ENCODE measurements at regions not wholly inside any gene's neighbourhood (a gene's known extent, or its start where the extent isn't known, plus 50 kb on each side); places are given as distances from the start of the nearest gene placed in this dataset.

GRCh38 chr10:131021246-131021895, 290.1 kb downstream of the TCERG1L start:
- H3K9me3 ChIP-seq = no peaks in the 10 kb centered on the region
- H3K4me1 ChIP-seq = no peaks in the 10 kb centered on the region
- DNase-seq (ENCODE audit: low spot score in 2 of 2) = no peak
- no peaks in the 10 kb centered on the region for H3K36me3 ChIP-seq
- 81 to 82% methylated on average over 16 of the region's 16 CpGs for WGBS, 2 donors
- no peak overlapping the region for H3K27ac ChIP-seq
- H3K4me3 ChIP-seq = no peak overlapping the region
- TF ChIP-seq CTCF (IDR thresholded peaks at IDR 0.05) = no peak
- no peak for TF ChIP-seq EP300 (IDR thresholded peaks at IDR 0.05)
- no peak for TF ChIP-seq POLR2A (IDR thresholded peaks at IDR 0.05)
- H3K27me3 ChIP-seq = no peaks in the 10 kb centered on the region

GRCh38 chr10:131021969-131022368, 289.6 kb downstream of the TCERG1L start:
- no peak for DNase-seq (ENCODE audit: low spot score in 2 of 2)
- Histone ChIP-seq H3K36me3 (no peaks in the 10 kb centered on the region), H3K4me3 (no peak overlapping the region), H3K4me1 (no peaks in the 10 kb centered on the region), H3K27me3 (no peaks in the 10 kb centered on the region), H3K27ac (no peak overlapping the region), H3K9me3 (no peaks in the 10 kb centered on the region)
- 57 to 75% methylated on average over 4 of the region's 4 CpGs for WGBS, 2 donors
- no peak for TF ChIP-seq POLR2A (IDR thresholded peaks at IDR 0.05)

GRCh38 chr10:131022369-131022768, 289.2 kb downstream of the TCERG1L start:
- Histone ChIP-seq H3K4me3 (no peak overlapping the region), H3K36me3 (no peaks in the 10 kb centered on the region), H3K27ac (no peak overlapping the region), H3K27me3 (no peaks in the 10 kb centered on the region), H3K4me1 (no peaks in the 10 kb centered on the region), H3K9me3 (no peaks in the 10 kb centered on the region)
- DNase-seq (ENCODE audit: low spot score in 2 of 2) = no peak
- no peak for TF ChIP-seq EP300 (IDR thresholded peaks at IDR 0.05)
- TF ChIP-seq CTCF (IDR thresholded peaks at IDR 0.05) = no peak
- 83 to 88% methylated on average over 5 to 10 of the region's 10 CpGs for WGBS, 2 donors

DNA sequence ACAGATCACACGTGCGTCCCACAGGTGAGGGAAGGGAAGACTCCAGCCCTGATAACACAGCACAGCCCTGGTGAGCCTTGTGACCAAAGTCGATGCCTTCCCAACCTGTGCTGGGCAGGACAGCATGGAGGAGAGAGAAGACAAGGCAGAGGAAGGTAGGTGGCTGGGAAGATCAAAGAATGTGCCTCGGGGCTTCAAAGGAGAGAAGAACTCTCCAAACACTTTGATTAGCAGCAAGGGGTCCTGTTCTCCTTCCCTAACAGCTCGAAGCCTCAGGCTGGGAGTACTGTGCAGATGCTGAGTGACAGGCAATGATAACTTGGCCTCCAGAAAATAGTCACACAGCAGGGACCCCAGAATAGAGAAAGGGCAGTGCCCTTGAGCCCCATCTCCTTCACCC, 288.5 kb downstream of the TCERG1L start:
- 53 to 63% methylated on average over 5 of the region's 5 CpGs for WGBS, 2 donors
- Histone ChIP-seq H3K4me3 (no peak overlapping the region), H3K4me1 (no peaks in the 10 kb centered on the region), H3K27me3 (no peaks in the 10 kb centered on the region), H3K27ac (no peak overlapping the region), H3K9me3 (no peaks in the 10 kb centered on the region), H3K36me3 (no peaks in the 10 kb centered on the region)
- TF ChIP-seq POLR2A (IDR thresholded peaks at IDR 0.05) (no peak), CTCF (IDR thresholded peaks at IDR 0.05) (no peak), EP300 (IDR thresholded peaks at IDR 0.05) (no peak)
- DNase-seq (ENCODE audit: low spot score in 2 of 2) = no peak

GRCh38 chr10:131024259-131025131, 287.0 kb downstream of the TCERG1L start:
- H3K4me1 ChIP-seq = no peaks in the 10 kb centered on the region
- no peak overlapping the region for H3K4me3 ChIP-seq
- H3K27me3 ChIP-seq = no peaks in the 10 kb centered on the region
- H3K36me3 ChIP-seq = no peaks in the 10 kb centered on the region
- H3K27ac ChIP-seq = no peak overlapping the region
- no peaks in the 10 kb centered on the region for H3K9me3 ChIP-seq
- no peak for TF ChIP-seq EP300 (IDR thresholded peaks at IDR 0.05)
- WGBS, 2 donors = 80 to 82% methylated on average over 16 to 17 of the region's 17 CpGs
- DNase-seq (ENCODE audit: low spot score in 2 of 2) = no peak

DNA sequence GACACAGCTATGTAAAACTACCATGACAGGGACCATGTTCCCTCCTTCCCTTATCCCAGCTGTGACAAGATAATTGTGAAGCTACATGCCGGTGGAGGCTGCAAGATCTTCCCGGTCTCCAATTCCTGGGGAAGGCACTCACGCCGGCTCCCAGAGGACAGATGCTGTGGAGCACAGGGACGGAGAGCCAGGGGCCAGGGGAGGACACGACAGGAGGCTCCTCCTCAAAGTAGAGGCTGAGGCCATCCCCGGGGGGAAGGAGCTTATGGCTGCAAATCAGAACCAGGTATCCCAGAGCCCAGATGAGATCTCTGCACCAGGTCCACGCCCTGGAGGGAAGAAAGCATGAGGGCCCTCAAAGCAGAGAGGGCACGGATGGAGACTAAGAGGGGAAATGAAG, 286.2 kb downstream of the TCERG1L start:
- no peak for DNase-seq (ENCODE audit: low spot score in 2 of 2)
- TF ChIP-seq POLR2A (IDR thresholded peaks at IDR 0.05) (no peak), CTCF (IDR thresholded peaks at IDR 0.05) (no peak), EP300 (IDR thresholded peaks at IDR 0.05) (no peak)
- WGBS, 2 donors = 87 to 89% methylated on average over 8 to 9 of the region's 9 CpGs
- H3K4me3 ChIP-seq = no peak overlapping the region
- H3K36me3 ChIP-seq = no peaks in the 10 kb centered on the region
- H3K27ac ChIP-seq = no peak overlapping the region
- H3K27me3 ChIP-seq = no peaks in the 10 kb centered on the region
- H3K4me1 ChIP-seq = no peaks in the 10 kb centered on the region
- no peaks in the 10 kb centered on the region for H3K9me3 ChIP-seq
